ENCODE measurements at regions not wholly inside any gene's neighbourhood (a gene's known extent, or its start where the extent isn't known, plus 50 kb on each side); places are given as distances from the start of the nearest gene placed in this dataset.
A peak's percentile ranks its signal among the peaks of the same experiment; 100 is the strongest.

DNA sequence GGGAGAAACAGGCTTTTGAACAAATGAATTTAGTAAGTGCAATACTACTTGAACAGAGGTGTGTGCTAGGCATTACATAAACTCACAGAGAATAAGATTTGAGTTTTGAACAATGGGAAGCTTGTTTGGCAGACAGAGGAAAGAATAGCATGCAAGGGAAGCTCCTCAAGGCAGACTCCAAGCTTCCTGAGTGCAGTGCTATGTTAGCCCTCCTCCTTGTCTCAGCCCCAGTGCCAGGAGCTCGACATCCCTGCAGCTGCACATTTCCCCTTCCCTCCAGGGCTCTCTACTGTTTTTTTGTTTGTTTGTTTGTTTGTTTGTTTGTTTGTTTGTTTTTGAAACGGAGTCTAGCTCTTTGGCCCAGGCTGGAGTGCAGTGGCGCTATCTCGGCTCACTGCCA lies 237.5 kb downstream of the IPMK start:
- DNase-seq (ENCODE audit: low read depth) = peak; percentile 4
- no peak overlapping the region for H3K4me3 ChIP-seq (ENCODE audit: low read length)
- TF ChIP-seq, protein P1, sequence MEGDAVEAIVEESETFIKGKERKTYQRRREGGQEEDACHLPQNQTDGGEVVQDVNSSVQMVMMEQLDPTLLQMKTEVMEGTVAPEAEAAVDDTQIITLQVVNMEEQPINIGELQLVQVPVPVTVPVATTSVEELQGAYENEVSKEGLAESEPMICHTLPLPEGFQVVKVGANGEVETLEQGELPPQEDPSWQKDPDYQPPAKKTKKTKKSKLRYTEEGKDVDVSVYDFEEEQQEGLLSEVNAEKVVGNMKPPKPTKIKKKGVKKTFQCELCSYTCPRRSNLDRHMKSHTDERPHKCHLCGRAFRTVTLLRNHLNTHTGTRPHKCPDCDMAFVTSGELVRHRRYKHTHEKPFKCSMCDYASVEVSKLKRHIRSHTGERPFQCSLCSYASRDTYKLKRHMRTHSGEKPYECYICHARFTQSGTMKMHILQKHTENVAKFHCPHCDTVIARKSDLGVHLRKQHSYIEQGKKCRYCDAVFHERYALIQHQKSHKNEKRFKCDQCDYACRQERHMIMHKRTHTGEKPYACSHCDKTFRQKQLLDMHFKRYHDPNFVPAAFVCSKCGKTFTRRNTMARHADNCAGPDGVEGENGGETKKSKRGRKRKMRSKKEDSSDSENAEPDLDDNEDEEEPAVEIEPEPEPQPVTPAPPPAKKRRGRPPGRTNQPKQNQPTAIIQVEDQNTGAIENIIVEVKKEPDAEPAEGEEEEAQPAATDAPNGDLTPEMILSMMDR (conservative IDR thresholded peaks at IDR 0.05; ENCODE audit: low read length) = no peak

DNA sequence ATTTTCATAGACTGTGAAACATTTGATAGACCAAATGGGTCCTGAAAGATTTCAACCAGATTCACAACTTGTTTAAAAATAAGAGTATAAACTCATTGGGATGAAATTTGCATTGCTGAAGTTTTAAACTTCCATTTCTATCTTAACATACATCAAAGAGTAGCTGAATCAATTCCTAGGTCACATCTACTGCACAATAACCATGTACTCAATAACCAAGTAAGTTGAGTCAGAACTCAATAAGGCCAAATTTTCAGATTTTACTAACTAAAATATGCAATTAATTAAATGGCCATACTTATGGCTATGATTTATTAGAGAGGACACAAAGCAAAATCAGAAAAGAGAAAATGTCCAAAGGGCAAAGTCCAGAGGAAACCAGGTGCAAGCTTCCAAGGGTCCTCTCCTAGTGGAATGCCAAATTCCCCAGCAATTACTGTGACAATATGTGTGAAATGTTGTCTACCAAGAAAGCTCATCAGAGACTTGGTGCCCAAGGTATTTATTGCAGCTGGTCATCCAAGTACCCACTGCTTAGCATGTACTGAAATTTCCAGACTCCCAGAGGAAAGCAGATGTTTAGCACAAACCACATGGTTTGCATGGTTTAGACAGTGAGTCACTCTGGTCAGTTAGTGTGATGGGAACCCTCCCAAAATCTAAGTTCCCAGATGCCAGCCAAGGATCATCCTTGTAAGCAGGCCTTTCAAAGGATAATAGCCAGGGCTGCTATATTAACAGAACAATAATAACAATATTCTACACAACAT lies 238.9 kb downstream of the IPMK start:
- peak; percentile 97 for DNase-seq (ENCODE audit: low read depth)
- TF ChIP-seq, protein P1 (conservative IDR thresholded peaks at IDR 0.05; ENCODE audit: low read length) = no peak
- no peak overlapping the region for H3K4me3 ChIP-seq (ENCODE audit: low read length)

DNA sequence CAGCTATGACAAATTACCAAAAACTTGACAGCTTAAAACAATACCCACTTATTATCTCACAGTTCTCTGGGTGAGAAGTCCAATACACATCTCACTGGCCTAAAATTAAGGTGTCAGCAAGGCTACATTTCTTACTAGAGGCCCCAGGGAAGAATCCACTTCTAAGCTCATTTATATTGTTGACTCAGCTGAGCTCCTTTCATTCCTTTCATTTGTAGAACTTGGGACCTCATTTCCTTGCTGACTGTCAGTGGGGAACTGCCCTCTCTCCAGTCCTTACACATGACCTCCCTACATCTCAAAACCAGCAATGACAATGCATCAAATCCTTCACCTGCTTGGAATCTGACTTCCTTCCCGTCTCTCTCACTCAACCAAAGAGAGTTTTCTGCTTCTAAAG lies 240.3 kb downstream of the IPMK start:
- H3K4me3 ChIP-seq (ENCODE audit: low read length) = no peak overlapping the region
- TF ChIP-seq, protein P1 (conservative IDR thresholded peaks at IDR 0.05; ENCODE audit: low read length) = no peak
- DNase-seq (ENCODE audit: low read depth) = peak; percentile 19

GRCh38 chr10:58026036-58026435 lies 241.7 kb downstream of the IPMK start:
- H3K4me3 ChIP-seq (ENCODE audit: low read length) = no peak overlapping the region
- DNase-seq (ENCODE audit: low read depth) = no peak
- TF ChIP-seq, protein P1 (conservative IDR thresholded peaks at IDR 0.05; ENCODE audit: low read length) = no peak

DNA sequence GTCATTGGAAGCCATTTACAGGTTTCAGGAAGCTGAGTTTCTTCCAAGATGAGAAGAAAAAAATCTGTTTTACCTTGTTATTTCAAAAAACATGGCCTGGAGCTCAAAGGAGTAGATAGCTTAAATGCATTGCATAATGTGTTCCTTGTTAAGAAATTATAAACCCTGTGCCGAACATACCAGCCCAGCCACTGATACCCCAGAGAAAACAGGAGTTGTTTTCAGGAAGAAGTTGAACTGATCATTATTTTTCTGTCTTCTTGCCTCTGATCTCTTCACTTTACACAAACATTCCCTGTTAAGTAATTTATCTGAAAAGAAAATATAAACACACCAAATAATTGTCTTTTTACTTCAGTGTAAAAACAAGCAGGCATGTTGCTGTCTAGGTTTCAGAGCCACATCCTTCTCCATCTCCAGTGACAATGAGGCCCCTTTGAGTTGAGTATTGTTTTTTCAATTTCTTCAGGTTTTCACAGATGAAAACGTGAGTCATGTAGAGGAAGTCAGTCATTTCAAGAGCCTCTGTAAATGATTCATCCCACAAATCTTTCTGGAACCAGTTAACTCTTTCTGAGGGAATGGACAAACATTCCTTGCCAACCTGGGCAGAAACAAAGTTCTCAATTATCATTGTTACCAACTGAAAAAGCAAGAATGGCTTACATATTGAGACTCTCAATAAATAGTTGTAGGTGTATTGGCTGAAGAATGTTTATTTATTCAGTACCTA lies 244.2 kb downstream of the IPMK start:
- H3K4me3 ChIP-seq (ENCODE audit: low read length) = no peak overlapping the region
- TF ChIP-seq, protein P1 (conservative IDR thresholded peaks at IDR 0.05; ENCODE audit: low read length) = no peak
- peak; percentile 83 for DNase-seq (ENCODE audit: low read depth)

GRCh38 chr10:58019863-58020537 lies 247.7 kb downstream of the IPMK start:
- TF ChIP-seq, protein P1 (conservative IDR thresholded peaks at IDR 0.05; ENCODE audit: low read length) = no peak
- no peak for DNase-seq (ENCODE audit: low read depth)
- no peak overlapping the region for H3K4me3 ChIP-seq (ENCODE audit: low read length)

Data from AG10803 (cell line).